ENCODE measurements at regions not wholly inside any gene's neighbourhood (a gene's known extent, or its start where the extent isn't known, plus 50 kb on each side); places are given as distances from the start of the nearest gene placed in this dataset.

DNA sequence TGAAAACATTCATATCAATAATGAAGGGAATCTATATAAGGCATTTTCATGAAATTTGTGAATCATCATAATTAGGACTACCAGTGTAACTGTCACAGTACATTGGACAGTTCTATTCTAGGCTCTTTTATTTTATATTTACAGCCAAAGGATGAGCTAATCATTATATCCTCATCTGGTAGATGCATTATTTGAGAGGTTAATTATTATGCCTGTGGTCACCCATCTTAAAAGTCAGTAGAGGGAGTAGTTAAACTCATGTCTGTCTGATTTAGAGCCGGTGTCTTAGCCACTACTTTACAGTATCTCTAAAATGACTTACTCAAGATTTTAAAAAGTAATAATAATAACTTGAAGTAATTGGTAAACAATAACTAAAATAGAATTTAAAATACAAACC lies 899.3 kb upstream of the MAP3K7 start:
- BruUV-seq (replicated peaks) = no TSS peak
- no peak for TF ChIP-seq CHD4 (IDR thresholded peaks at IDR 0.05)
- TF ChIP-seq, protein P1, sequence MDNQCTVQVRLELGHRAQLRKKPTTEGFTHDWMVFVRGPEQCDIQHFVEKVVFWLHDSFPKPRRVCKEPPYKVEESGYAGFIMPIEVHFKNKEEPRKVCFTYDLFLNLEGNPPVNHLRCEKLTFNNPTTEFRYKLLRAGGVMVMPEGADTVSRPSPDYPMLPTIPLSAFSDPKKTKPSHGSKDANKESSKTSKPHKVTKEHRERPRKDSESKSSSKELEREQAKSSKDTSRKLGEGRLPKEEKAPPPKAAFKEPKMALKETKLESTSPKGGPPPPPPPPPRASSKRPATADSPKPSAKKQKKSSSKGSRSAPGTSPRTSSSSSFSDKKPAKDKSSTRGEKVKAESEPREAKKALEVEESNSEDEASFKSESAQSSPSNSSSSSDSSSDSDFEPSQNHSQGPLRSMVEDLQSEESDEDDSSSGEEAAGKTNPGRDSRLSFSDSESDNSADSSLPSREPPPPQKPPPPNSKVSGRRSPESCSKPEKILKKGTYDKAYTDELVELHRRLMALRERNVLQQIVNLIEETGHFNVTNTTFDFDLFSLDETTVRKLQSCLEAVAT (IDR thresholded peaks at IDR 0.05) = no peak
- TF ChIP-seq RAD51 (IDR thresholded peaks at IDR 0.05) = no peak
- no peak for TF ChIP-seq TAF1 (IDR thresholded peaks at IDR 0.05; ENCODE audit: borderline replicate concordance, low read depth, low read length)
- TF ChIP-seq STAT1 (conservative IDR thresholded peaks at IDR 0.05) = no peak
- no peak for TF ChIP-seq FOXK2 (IDR thresholded peaks at IDR 0.05)
- 0 out of 2 replicates have a peak, but pooled peaks have one; percentile 16 for TF ChIP-seq ATF7 (IDR thresholded peaks at IDR 0.05; ENCODE audit: low read depth)
- TF ChIP-seq ZNF384 (IDR thresholded peaks at IDR 0.05; ENCODE audit: borderline replicate concordance, low read depth, low read length) = no peak
- TF ChIP-seq MTA2 (IDR thresholded peaks at IDR 0.05; ENCODE audit: low read depth) = peak; percentile 40
- no peak for TF ChIP-seq IKZF1 (conservative IDR thresholded peaks at IDR 0.05)
- peak; percentile 13; the same call in 1 of the 2 replicates for TF ChIP-seq ZNF24 (IDR thresholded peaks at IDR 0.05)
- no peak for TF ChIP-seq ZBED1 (IDR thresholded peaks at IDR 0.05; ENCODE audit: borderline replicate concordance)
- no peak for TF ChIP-seq TCF12 (IDR thresholded peaks at IDR 0.05; ENCODE audit: low read depth, low read length)
- TF ChIP-seq BHLHE40 (IDR thresholded peaks at IDR 0.05; ENCODE audit: borderline replicate concordance in 1 of 2, low read depth in 2 of 2, low read length in 1 of 2) = no peak
- no peak for TF ChIP-seq KDM1A (IDR thresholded peaks at IDR 0.05; ENCODE audit: borderline replicate concordance)
- TF ChIP-seq, protein P2, sequence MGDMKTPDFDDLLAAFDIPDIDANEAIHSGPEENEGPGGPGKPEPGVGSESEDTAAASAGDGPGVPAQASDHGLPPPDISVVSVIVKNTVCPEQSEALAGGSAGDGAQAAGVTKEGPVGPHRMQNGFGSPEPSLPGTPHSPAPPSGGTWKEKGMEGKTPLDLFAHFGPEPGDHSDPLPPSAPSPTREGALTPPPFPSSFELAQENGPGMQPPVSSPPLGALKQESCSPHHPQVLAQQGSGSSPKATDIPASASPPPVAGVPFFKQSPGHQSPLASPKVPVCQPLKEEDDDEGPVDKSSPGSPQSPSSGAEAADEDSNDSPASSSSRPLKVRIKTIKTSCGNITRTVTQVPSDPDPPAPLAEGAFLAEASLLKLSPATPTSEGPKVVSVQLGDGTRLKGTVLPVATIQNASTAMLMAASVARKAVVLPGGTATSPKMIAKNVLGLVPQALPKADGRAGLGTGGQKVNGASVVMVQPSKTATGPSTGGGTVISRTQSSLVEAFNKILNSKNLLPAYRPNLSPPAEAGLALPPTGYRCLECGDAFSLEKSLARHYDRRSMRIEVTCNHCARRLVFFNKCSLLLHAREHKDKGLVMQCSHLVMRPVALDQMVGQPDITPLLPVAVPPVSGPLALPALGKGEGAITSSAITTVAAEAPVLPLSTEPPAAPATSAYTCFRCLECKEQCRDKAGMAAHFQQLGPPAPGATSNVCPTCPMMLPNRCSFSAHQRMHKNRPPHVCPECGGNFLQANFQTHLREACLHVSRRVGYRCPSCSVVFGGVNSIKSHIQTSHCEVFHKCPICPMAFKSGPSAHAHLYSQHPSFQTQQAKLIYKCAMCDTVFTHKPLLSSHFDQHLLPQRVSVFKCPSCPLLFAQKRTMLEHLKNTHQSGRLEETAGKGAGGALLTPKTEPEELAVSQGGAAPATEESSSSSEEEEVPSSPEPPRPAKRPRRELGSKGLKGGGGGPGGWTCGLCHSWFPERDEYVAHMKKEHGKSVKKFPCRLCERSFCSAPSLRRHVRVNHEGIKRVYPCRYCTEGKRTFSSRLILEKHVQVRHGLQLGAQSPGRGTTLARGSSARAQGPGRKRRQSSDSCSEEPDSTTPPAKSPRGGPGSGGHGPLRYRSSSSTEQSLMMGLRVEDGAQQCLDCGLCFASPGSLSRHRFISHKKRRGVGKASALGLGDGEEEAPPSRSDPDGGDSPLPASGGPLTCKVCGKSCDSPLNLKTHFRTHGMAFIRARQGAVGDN (IDR thresholded peaks at IDR 0.05) = 0 out of 2 replicates have a peak, but pooled peaks have one; percentile 37
- TF ChIP-seq SUPT20H (IDR thresholded peaks at IDR 0.05; ENCODE audit: borderline replicate concordance, control insufficient read depth, low read depth, low read length) = no peak
- TF ChIP-seq MEF2B (IDR thresholded peaks at IDR 0.05; ENCODE audit: partially characterized antibody, poor library complexity, severe bottlenecking) = peak; percentile 40
- TF ChIP-seq ASH2L (IDR thresholded peaks at IDR 0.05; ENCODE audit: borderline replicate concordance, low read depth) = no peak
- no peak for TF ChIP-seq HCFC1 (IDR thresholded peaks at IDR 0.05; ENCODE audit: low read length)

More for the DNA sequence above, 899.3 kb upstream of the MAP3K7 start:
- DNase-seq (ENCODE audit: low read depth, low spot score) (no peak), ATAC-seq (peak; percentile 2; the same call in 2 of the 3 replicates), FAIRE-seq (no peak)
- Histone ChIP-seq H3K9ac (ENCODE audit: control insufficient read depth, insufficient read depth, low read length) (no peak overlapping the region), H3K4me2 (ENCODE audit: control insufficient read depth, insufficient read depth) (no peak overlapping the region), H3K79me2 (ENCODE audit: control insufficient read depth, insufficient read depth, low read length) (no peaks in the 10 kb centered on the region), H4K20me1 (ENCODE audit: control insufficient read depth, insufficient read depth) (no peaks in the 10 kb centered on the region), H3K27me3 (replicated peaks in 1 of 2; ENCODE audit: control insufficient read depth in 2 of 2, insufficient read depth in 2 of 2, low read length in 1 of 2) (no peaks in the 10 kb centered on the region; a peak in 1 of 4 replicates), H3K9me3 (replicated peaks; ENCODE audit: control insufficient read depth, insufficient read depth, low read length) (no peaks in the 10 kb centered on the region), H2AFZ (ENCODE audit: control insufficient read depth, low read depth, low read length) (no peak overlapping the region), H3K36me3 (ENCODE audit: control insufficient read depth in 2 of 2, insufficient read depth in 2 of 2, low read length in 1 of 2) (no peaks in the 10 kb centered on the region), H3K27ac (ENCODE audit: control insufficient read depth, insufficient read depth) (no peak overlapping the region), H3K4me3 (no peak overlapping the region), H3K4me1 (ENCODE audit: control insufficient read depth, insufficient read depth, low read length) (peaks cover 20% of the 10 kb centered on the region; the same call in 1 of the 2 replicates)
- in situ Hi-C loops (cut with MboI) (no loop called here), intact Hi-C loops (cut with micrococcal nuclease; ENCODE audit: unreplicated experiment) (loop anchor here (5.0 to 10.0 kb wide), 2 partner anchors 166 to 749 kb away; no protein-coding TSS in a partner anchor)
- CTCF ChIA-PET = interaction anchor here (0.6 to 2.7 kb wide), 7 partner anchors 8 to 155 kb away, joined by 3 to 13 read pairs (median 5); no protein-coding TSS in a partner anchor
- SMC1A ChIA-PET (ENCODE audit: uncharacterized antibody, unreplicated experiment) = interaction anchor here (0.6 to 9.6 kb wide), 21 partner anchors 9 to 366 kb away, joined by 3 to 131 read pairs (median 5); no protein-coding TSS in a partner anchor
- RAD21 ChIA-PET (ENCODE audit: unreplicated experiment) = interaction anchor here (0.7 to 7.4 kb wide), 16 partner anchors 9 to 561 kb away, joined by 3 to 41 read pairs (median 6); no protein-coding TSS in a partner anchor
- 57% methylated on average over 1 of the region's 1 CpG for WGBS (ENCODE audit: insufficient coverage, insufficient replicate concordance, low lambda C conversion rate, missing lambda C conversion rate)
- POLR2A ChIA-PET = interaction anchor here (1.2 to 2.0 kb wide), 2 partner anchors 8 to 39 kb away, joined by 3 to 8 read pairs; no protein-coding TSS in a partner anchor

Measured in GM12878 (cell line).